BLaER1 (cell line): ENCODE measurements at regions not wholly inside any gene's neighbourhood (a gene's known extent, or its start where the extent isn't known, plus 50 kb on each side); places are given as distances from the start of the nearest gene placed in this dataset.

Experiments used
- H3K27ac ChIP-seq: shearing (Covaris generic); formaldehyde crosslinking; 2 replicates; pipeline ENCODE4 v1.8.1; 2022
- H3K27me3 ChIP-seq: shearing (Covaris generic); formaldehyde crosslinking; 2 replicates; pipeline ENCODE4 v1.8.1; 2022
- H3K36me3 ChIP-seq: shearing (Covaris generic); formaldehyde crosslinking; 2 replicates; pipeline ENCODE4 v1.8.1; 2022
- H3K4me1 ChIP-seq: shearing (Covaris generic); formaldehyde crosslinking; 2 replicates; pipeline ENCODE4 v1.8.1; 2022
- H3K4me2 ChIP-seq: shearing (Covaris generic); formaldehyde crosslinking; 2 replicates; pipeline ENCODE4 v1.8.1; 2022
- H3K4me3 ChIP-seq: shearing (Covaris generic); formaldehyde crosslinking; 2 replicates; pipeline ENCODE4 v1.8.1; 2022
- H3K9ac ChIP-seq: shearing (Covaris generic); formaldehyde crosslinking; 2 replicates; pipeline ENCODE4 v1.8.1; 2022
- H3K9me3 ChIP-seq: shearing (Covaris generic); formaldehyde crosslinking; 2 replicates; pipeline ENCODE4 v1.8.1; 2022
- H4K20me1 ChIP-seq: shearing (Covaris generic); formaldehyde crosslinking; 2 replicates; pipeline ENCODE4 v1.8.1; 2022
- Cebpa-rat ChIP-seq: shearing (Covaris generic); IDR thresholded peaks from 2 replicates; pipeline ENCODE4 v1.8.1; 2022

DNA sequence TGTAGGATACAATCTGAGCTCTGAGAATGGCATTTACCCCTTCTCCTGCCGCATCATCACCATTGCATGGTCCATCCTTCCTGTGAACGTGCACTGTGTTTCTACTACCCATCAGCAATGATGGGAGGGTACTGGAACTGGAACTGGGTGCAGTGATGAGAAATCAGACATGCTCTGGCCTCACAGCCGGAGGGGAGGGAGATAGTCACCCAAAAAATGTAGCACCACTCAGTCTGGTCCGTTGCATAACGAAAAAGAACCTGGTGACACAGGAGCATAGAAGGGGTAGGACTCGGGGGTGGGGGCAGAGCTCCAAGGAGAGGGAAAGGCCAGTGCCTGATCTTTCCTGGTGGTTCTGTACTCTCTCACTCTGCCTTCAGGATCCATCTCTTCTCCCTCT, 205.0 kb downstream of the RPLP1 start:
- H3K9me3 ChIP-seq: no peaks in the 10 kb centered on the region
- no peaks in the 10 kb centered on the region for H3K36me3 ChIP-seq
- H3K4me1 ChIP-seq: no peaks in the 10 kb centered on the region
- peaks cover 11% of the 10 kb centered on the region for H3K27me3 ChIP-seq
- H3K9ac ChIP-seq: no peak overlapping the region
- H3K4me2 ChIP-seq: no peak overlapping the region
- H3K4me3 ChIP-seq: no peak overlapping the region
- no peak for TF ChIP-seq Cebpa-rat
- H4K20me1 ChIP-seq: peaks cover 13% of the 10 kb centered on the region; the same call in 1 of the 2 replicates
- H3K27ac ChIP-seq: no peak overlapping the region

DNA sequence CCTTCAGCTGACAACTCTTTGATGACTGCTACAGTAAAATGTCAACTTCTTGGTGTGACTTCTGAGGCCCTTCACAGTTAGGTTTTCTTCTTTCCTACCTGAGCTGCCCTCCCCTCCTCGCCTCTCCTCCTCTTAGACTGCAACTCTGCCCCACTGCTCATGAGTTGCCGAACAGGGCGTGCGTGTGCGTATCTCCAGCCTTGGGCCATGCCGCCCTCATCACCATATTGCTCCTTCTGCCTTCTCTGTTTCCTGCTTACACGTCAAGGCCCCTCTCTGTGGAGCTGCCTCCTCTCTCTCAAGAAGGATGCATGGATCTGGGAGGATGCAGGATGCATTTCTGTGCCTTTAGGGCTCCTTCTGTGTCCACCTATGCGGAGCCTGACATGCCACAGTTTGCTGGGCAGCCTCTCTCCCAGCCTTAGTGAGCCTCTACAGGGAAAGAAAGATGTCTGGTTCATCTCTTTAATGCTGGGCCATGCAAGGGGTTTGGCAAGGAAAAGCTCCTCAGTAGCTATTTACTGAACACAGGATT, 205.9 kb downstream of the RPLP1 start:
- H4K20me1 ChIP-seq: peaks cover 20% of the 10 kb centered on the region; the same call in 1 of the 2 replicates
- peaks cover 19% of the 10 kb centered on the region for H3K27me3 ChIP-seq
- no peak overlapping the region for H3K9ac ChIP-seq
- H3K4me1 ChIP-seq: no peaks in the 10 kb centered on the region
- H3K4me3 ChIP-seq: no peak overlapping the region
- no peak overlapping the region for H3K4me2 ChIP-seq
- no peaks in the 10 kb centered on the region for H3K36me3 ChIP-seq
- H3K9me3 ChIP-seq: no peaks in the 10 kb centered on the region
- H3K27ac ChIP-seq: no peak overlapping the region
- no peak for TF ChIP-seq Cebpa-rat

DNA sequence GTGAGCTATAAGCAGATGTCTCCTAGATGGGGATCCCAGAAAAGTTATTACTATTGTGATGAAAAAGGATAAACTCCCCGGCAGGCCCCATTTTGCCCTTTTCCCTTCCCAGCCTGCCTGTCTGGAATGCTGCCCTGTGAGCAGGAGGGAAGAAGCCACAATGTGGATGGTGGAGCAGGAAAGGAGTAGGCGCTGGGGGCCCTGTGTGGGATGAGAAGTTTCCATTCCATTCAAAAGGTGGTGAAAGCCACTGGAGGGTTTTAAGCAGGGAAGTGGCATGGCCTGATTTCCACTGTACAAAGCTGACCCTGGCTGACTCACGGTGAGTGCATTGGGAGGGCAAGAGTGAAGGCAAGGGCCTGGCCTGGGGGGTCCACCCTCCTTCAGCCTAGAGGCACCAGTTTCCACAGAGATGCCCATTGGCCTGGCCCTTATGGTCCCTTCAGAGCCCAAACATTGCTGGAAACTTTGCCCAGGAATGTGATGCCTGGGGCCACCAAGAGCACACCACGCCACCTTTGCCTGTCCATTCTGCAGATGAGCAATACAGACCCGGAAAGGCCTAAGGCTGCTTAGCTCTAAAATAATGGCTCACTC, 206.9 kb downstream of the RPLP1 start:
- Histone ChIP-seq H3K9me3 (no peaks in the 10 kb centered on the region), H4K20me1 (peaks cover 31% of the 10 kb centered on the region; the same call in 1 of the 2 replicates), H3K36me3 (no peaks in the 10 kb centered on the region), H3K27ac (no peak overlapping the region), H3K4me3 (no peak overlapping the region), H3K4me2 (no peak overlapping the region), H3K27me3 (peaks cover 30% of the 10 kb centered on the region), H3K4me1 (no peaks in the 10 kb centered on the region), H3K9ac (no peak overlapping the region)
- TF ChIP-seq Cebpa-rat: no peak

DNA sequence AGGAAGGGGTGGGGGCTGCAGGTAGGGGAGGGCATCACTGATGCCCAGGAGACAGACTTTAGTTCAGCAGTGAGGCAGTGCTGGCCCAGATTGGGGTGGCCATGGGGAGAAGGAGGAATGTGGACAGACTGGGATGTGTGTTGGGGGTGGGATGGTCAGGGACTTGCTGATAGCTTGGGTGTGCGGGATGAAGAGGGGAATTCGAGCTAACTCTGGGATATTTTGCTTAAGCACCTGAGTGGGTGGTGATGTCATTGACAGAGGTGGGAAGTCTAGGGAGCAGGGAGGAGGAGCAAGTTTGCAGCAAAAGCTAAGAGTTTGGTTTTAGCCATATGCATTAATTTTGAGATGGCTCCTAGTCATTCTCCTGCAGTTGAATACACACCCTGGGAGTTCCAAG, 207.5 kb downstream of the RPLP1 start:
- Histone ChIP-seq H3K9me3 (no peaks in the 10 kb centered on the region), H3K36me3 (no peaks in the 10 kb centered on the region), H3K9ac (no peak overlapping the region), H3K27ac (no peak overlapping the region), H3K4me1 (peaks cover 3% of the 10 kb centered on the region; the same call in 1 of the 2 replicates), H3K4me2 (no peak overlapping the region), H3K4me3 (no peak overlapping the region), H4K20me1 (peaks cover 37% of the 10 kb centered on the region; the same call in 1 of the 2 replicates), H3K27me3 (peaks cover 35% of the 10 kb centered on the region)
- no peak for TF ChIP-seq Cebpa-rat

DNA sequence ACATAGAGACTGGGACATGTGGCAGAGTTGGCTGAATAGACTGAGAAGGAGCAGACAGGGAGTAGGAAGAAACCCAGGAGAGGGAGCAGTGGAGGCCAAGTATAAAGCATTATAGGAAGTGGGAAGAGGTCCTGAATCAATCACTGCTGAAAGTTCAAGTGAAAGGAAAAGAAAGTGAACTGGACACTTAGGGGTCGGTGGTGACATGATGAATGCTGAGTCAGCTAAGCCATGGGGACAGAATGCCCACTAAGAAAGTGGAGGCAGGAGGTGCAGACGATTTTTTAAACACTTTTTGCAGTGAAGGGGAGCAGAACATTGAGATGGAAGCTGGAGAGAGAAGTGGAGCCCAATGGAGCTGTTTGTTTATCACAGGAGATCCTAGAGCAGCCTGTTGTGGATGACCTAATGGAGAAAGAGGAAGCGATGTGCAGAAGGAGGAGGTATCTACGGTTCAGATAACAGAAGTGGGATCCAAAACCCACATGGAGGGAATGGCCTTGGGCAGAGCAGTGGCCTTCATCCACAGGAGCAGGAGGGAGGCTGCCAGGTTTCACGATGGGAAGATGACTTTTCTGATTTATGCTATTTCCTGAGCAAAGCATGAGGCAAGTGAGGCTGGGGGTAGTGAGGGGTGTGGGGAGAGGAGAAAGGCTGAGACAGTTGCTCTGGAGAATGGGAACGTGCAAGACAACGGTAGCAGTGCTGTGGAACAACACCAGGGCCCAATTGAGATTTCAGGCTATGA, 208.2 kb downstream of the RPLP1 start:
- Histone ChIP-seq H3K36me3 (no peaks in the 10 kb centered on the region), H3K27ac (no peak overlapping the region), H3K4me2 (no peak overlapping the region), H3K4me3 (no peak overlapping the region), H4K20me1 (peaks cover 44% of the 10 kb centered on the region), H3K4me1 (peaks cover 10% of the 10 kb centered on the region), H3K27me3 (peaks cover 43% of the 10 kb centered on the region), H3K9ac (no peak overlapping the region), H3K9me3 (no peaks in the 10 kb centered on the region)
- TF ChIP-seq Cebpa-rat: no peak

DNA sequence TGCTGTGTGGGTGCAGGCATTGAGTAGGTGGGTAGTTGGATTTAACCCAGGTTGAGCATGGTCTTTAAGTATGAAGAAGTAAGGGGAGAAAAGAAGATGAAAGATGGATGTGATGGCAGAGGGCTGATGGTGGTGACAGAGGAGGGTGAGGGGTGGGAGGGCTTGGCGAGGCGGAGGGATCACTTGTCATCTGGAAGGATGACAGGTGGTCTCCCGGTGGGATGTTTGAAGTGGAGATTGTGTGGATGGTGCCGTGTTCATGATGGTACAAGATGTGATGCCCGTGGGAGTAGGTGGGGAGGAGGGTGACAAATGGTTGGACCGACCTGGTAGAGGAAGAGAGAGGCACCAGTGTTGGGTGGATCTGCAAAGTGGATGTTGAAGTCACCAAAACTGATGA, 208.8 kb downstream of the RPLP1 start:
- no peak overlapping the region for H3K4me2 ChIP-seq
- H3K4me1 ChIP-seq: peaks cover 16% of the 10 kb centered on the region
- H3K27ac ChIP-seq: no peak overlapping the region
- H3K36me3 ChIP-seq: no peaks in the 10 kb centered on the region
- no peak overlapping the region for H3K4me3 ChIP-seq
- peaks cover 50% of the 10 kb centered on the region for H4K20me1 ChIP-seq
- H3K9ac ChIP-seq: no peak overlapping the region
- no peak for TF ChIP-seq Cebpa-rat
- no peaks in the 10 kb centered on the region for H3K9me3 ChIP-seq
- H3K27me3 ChIP-seq: peaks cover 49% of the 10 kb centered on the region

DNA sequence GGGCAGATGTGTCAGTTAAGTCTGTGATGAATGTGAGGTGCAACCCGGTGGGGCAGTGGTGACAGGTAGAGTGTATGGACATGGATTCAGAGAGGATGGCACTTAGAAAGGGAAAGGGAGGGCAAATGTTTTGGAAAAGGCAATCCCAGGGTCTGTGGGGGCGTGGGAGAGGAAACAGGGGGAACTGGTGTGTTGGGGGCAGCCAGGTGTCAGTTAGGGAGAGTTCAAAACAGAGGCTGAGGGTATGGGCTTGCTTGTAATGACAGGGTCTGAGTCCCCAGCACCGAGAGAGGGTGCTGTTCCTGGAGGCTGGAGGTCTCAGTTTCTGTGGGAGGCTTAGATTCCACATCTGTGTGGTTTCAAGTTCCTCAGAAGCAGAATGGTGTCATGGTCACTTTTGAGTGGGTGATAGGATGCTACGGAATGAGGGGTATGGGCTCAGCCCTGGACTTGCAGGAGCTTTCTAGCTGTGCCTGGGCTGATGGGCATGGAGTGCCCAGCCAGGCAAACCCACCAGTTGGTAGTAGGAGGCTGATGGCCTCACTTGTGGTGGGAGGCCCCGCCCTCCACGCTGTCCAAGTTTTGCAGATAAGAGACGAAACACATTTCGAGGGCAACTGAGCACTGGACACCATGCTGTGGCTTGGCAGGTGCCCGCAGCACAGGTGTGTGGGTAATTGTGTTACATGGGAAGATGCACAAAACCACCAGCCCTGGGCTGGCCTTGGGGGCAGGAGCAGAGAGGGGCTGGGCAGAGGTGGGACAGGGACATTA, 209.4 kb downstream of the RPLP1 start:
- Histone ChIP-seq H3K4me2 (no peak overlapping the region), H3K27ac (no peak overlapping the region), H3K36me3 (no peaks in the 10 kb centered on the region), H3K9ac (no peak overlapping the region), H3K9me3 (no peaks in the 10 kb centered on the region), H3K4me3 (no peak overlapping the region), H3K4me1 (peaks cover 22% of the 10 kb centered on the region), H3K27me3 (peaks cover 51% of the 10 kb centered on the region), H4K20me1 (peaks cover 56% of the 10 kb centered on the region)
- TF ChIP-seq Cebpa-rat: no peak

DNA sequence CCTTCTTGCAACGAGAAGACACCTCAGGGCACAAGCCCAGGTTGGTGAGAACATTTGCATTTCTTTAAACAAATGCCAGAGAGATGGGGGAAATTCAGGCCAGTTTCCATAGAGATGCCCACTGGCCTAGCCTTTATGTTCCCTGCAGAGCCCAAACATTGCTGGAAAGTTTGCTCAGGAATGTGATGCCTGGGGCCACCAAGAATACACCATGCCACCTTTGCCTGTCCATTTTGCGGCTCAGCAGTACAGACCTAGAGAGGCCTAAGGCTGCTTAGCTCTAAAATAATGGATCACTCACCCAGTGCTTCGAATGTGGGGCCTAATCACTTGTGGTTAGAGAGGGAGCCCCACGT, 210.0 kb downstream of the RPLP1 start:
- no peak for TF ChIP-seq Cebpa-rat
- Histone ChIP-seq H3K36me3 (no peaks in the 10 kb centered on the region), H3K9me3 (no peaks in the 10 kb centered on the region), H3K27me3 (peaks cover 53% of the 10 kb centered on the region), H3K9ac (no peak overlapping the region), H4K20me1 (peaks cover 59% of the 10 kb centered on the region), H3K4me1 (peaks cover 27% of the 10 kb centered on the region), H3K4me2 (no peak overlapping the region), H3K27ac (no peak overlapping the region), H3K4me3 (no peak overlapping the region)

DNA sequence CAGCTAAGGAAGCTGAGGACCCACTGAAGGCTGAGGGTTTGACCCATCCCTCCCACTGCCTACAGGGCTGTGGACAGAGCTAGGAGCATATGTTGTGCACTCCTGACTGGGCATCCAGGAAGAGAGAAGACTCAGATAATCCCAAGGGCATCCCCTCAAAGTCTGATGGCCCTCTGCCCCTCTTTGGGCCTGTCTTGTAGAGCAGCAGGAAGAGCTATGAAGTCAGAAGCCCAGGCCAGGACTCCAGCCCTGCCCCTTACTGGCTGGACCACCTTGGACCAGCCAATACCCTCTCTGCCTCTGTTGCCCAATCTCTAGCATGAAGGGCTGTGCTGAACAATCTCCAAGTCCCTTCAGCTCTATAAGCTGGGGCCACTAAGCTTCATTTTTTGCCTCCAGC, 210.8 kb downstream of the RPLP1 start:
- H3K9ac ChIP-seq: no peak overlapping the region
- peaks cover 61% of the 10 kb centered on the region for H3K27me3 ChIP-seq
- H4K20me1 ChIP-seq: peaks cover 67% of the 10 kb centered on the region
- no peaks in the 10 kb centered on the region for H3K36me3 ChIP-seq
- TF ChIP-seq Cebpa-rat: no peak
- no peak overlapping the region for H3K27ac ChIP-seq
- H3K4me2 ChIP-seq: no peak overlapping the region
- H3K9me3 ChIP-seq: no peaks in the 10 kb centered on the region
- no peak overlapping the region for H3K4me3 ChIP-seq
- peaks cover 35% of the 10 kb centered on the region for H3K4me1 ChIP-seq

DNA sequence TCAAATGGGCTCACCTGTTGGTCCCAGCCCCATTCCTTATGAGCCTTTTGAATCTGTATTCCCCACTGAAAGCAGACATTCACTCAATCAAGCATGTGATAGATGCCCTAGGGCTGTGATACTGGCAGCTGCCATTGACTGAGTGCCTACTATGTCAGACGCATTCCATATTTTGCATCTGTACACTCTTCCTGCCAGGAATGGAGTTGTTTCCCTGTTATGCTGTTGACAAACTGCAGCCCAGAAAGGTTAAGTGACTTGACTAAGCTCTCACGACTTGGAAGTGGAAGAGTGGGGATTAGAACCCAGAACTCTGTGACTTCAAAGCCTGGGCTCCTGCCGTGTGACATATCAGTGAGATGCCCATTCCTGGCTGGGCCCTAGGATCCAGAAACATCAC, 211.4 kb downstream of the RPLP1 start:
- H3K27ac ChIP-seq: no peak overlapping the region
- H3K4me3 ChIP-seq: no peak overlapping the region
- H3K9ac ChIP-seq: no peak overlapping the region
- peaks cover 73% of the 10 kb centered on the region for H4K20me1 ChIP-seq
- no peak for TF ChIP-seq Cebpa-rat
- H3K4me1 ChIP-seq: peaks cover 40% of the 10 kb centered on the region
- H3K36me3 ChIP-seq: no peaks in the 10 kb centered on the region
- no peaks in the 10 kb centered on the region for H3K9me3 ChIP-seq
- H3K27me3 ChIP-seq: peaks cover 67% of the 10 kb centered on the region
- no peak overlapping the region for H3K4me2 ChIP-seq
